Immature natural killer cell (primary cell): ENCODE measurements at regions not wholly inside any gene's neighbourhood (a gene's known extent, or its start where the extent isn't known, plus 50 kb on each side); places are given as distances from the start of the nearest gene placed in this dataset.
"Not testable (repeated sequence)": the region's sequence is repeated elsewhere in the genome, so short reads cannot be mapped to it uniquely, and the experiment has no call there.

Experiments used
- DNase-seq, 3 donors: peaks; one replicate each; pipeline ENCODE4 v3.0.0; 2022; ENCODE audit warnings: mixed read lengths in 1 of 3
- H3K27ac Mint-ChIP-seq, 6 donors: one replicate each; pipeline ENCODE4 v1.8.0; 2020; ENCODE audit warnings: mixed read lengths in 6 of 6, mild to moderate bottlenecking in 5 of 6, inconsistent platforms in 4 of 6, moderate library complexity in 3 of 6
- H3K27me3 Mint-ChIP-seq, 3 donors: one replicate each; pipeline ENCODE4 v1.8.0; 2020 to 2021; ENCODE audit warnings: low read depth in 3 of 3, mild to moderate bottlenecking in 3 of 3, mixed read lengths in 3 of 3, moderate library complexity in 3 of 3, inconsistent platforms in 1 of 3
- H3K36me3 Mint-ChIP-seq, 3 donors: one replicate each; pipeline ENCODE4 v1.8.0; 2020; ENCODE audit warnings: mixed read lengths in 3 of 3, inconsistent platforms in 2 of 3, mild to moderate bottlenecking in 2 of 3
- H3K4me1 Mint-ChIP-seq, 2 donors: one replicate each; pipeline ENCODE4 v1.8.0; 2020; ENCODE audit warnings: inconsistent platforms in 2 of 2, mild to moderate bottlenecking in 2 of 2, mixed read lengths in 2 of 2, moderate library complexity in 1 of 2
- H3K4me3 Mint-ChIP-seq, 5 donors: one replicate each; pipeline ENCODE4 v1.8.0; 2020; ENCODE audit warnings: mild to moderate bottlenecking in 5 of 5, mixed read lengths in 5 of 5, inconsistent platforms in 3 of 5, moderate library complexity in 3 of 5
- H3K9me3 Mint-ChIP-seq, 6 donors: one replicate each; pipeline ENCODE4 v1.8.0; 2020; ENCODE audit warnings: mild to moderate bottlenecking in 6 of 6, mixed read lengths in 6 of 6, inconsistent platforms in 4 of 6, moderate library complexity in 3 of 6

DNA sequence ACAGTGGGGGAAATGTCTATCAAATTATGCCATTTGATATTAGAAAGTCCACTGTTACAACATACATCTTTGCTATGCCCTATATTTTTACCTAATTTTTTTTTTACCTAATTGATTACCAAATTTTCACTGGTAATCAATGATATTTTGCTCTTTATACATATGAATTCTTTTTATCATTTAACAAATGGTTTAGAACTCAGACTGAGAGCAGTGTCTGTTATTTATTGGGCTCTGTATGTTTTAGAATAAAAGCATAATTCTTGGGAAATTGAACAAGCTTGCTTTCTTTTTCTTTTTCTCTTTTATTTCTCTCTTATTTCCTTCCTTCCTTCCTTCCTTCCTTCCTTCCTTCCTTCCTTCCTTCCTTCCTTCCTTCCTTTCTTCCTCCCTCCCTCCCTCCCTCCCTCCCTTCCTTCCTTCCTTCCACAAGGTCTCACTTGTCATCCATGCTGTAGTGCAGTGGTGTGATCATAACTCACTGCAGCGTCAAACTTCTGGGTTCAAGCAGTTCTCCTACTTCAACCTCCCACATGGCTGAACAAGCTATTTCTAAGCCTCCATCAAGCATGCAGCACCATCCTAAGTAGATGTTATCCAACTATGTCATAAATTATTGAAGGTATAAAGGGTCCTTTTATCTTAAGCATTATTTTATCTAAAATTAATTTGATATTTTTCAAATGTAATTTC is 911.7 kb upstream of the CITED2 start:
- Mint-ChIP-seq H3K4me3 (no peak overlapping the region), H3K36me3 (no peaks in the 10 kb centered on the region), H3K9me3 (peaks cover 0 to 8% (median 4%) of the 10 kb centered on the region in 6 donors), H3K27me3 (no peaks in the 10 kb centered on the region), H3K27ac (no peak overlapping the region), H3K4me1 (no peaks in the 10 kb centered on the region)
- DNase-seq, result no peak

DNA sequence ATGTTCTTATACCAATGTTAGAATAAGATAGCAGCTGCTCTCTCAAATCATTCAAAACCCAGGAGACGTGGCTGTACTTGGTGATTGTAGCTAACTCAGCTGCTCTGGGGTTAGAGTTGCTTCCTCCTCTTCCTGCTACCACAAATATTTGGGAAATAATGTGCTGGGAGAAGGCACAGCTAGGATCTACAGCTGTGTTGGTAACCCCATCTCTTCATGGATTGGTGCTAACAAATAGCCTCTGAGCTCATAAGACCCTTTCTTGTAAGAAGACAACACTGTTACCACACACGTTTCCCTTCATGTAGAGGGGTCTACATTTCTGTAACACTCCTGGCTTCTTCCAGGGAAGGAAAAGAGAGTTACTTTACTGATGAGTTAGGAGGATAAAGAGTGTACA is 911.0 kb upstream of the CITED2 start:
- no peak overlapping the region for H3K27ac Mint-ChIP-seq
- H3K36me3 Mint-ChIP-seq, result no peaks in the 10 kb centered on the region
- H3K27me3 Mint-ChIP-seq, result no peaks in the 10 kb centered on the region
- DNase-seq, result no peak
- H3K4me1 Mint-ChIP-seq, result no peaks in the 10 kb centered on the region
- H3K4me3 Mint-ChIP-seq, result no peak overlapping the region
- H3K9me3 Mint-ChIP-seq, result peaks cover 0 to 6% (median 3%) of the 10 kb centered on the region in 6 donors

DNA sequence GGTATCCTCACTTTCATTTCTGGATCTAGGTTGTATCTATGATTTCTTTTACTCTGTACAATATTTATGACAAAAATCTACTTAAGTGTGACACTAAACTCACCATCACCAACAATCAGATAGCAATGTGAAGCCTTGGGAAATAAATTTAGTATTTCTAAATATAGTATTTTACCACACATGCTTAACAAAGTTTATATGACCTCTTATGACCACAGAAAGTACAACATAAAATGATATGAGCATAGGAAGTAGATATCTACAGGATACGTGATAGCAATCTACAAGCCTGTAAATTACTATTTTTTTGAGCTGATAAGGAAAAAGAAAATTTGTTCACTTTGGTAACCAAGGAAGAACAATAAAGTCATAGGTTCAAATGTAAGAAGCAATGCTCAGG is 910.4 kb upstream of the CITED2 start:
- DNase-seq, result no peak
- Mint-ChIP-seq H3K4me1 (no peaks in the 10 kb centered on the region), H3K27ac (no peak overlapping the region), H3K27me3 (no peaks in the 10 kb centered on the region), H3K36me3 (no peaks in the 10 kb centered on the region), H3K4me3 (no peak overlapping the region), H3K9me3 (peaks cover 0 to 6% (median 3%) of the 10 kb centered on the region in 6 donors)

DNA sequence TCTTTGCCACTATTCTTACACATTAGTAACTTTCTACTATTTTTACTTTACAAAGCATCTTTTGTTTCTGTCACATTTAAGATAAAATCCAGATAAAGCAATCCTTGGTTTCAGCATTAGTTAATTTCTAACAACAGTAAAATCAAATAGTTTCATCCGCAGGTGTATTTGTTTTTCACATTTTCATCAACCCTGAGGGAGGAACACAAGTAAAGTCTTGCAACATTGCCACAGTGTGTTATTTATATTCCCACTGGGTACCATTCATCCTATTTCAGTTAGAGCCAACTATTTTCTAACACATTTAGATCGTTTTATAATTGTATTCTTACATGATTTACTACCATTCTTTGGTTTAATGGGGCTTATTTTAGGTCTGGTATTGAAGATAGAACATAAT is 908.7 kb upstream of the CITED2 start:
- no peak overlapping the region for H3K4me3 Mint-ChIP-seq
- peaks cover 0 to 5% (median under 1%) of the 10 kb centered on the region in 6 donors for H3K9me3 Mint-ChIP-seq
- DNase-seq, result no peak
- H3K4me1 Mint-ChIP-seq, result no peaks in the 10 kb centered on the region
- no peak overlapping the region for H3K27ac Mint-ChIP-seq
- no peaks in the 10 kb centered on the region for H3K27me3 Mint-ChIP-seq
- no peaks in the 10 kb centered on the region for H3K36me3 Mint-ChIP-seq

DNA sequence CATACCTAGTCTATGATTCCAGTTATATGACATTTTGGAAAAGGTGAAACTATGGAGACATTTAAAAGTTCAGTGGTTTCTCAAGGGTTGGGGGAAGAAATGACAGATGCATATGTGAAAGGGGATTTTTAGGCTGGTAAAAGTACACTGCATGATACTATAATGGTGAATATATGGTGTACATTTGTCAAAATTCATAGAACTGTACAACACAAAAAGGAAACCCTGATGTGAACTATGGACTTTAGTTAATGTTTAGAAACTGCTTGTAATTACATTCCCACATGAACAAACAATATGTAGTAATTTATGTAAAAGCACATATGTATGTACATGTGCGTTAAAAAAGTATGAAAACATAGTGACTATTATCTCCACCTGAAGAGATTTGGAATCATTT is 907.3 kb upstream of the CITED2 start:
- Mint-ChIP-seq H3K9me3 (peaks cover 0 to 2% (median 0%) of the 10 kb centered on the region in 6 donors), H3K4me1 (no peaks in the 10 kb centered on the region), H3K27ac (no peak overlapping the region), H3K27me3 (no peaks in the 10 kb centered on the region), H3K36me3 (no peaks in the 10 kb centered on the region), H3K4me3 (no peak overlapping the region)
- no peak for DNase-seq

DNA sequence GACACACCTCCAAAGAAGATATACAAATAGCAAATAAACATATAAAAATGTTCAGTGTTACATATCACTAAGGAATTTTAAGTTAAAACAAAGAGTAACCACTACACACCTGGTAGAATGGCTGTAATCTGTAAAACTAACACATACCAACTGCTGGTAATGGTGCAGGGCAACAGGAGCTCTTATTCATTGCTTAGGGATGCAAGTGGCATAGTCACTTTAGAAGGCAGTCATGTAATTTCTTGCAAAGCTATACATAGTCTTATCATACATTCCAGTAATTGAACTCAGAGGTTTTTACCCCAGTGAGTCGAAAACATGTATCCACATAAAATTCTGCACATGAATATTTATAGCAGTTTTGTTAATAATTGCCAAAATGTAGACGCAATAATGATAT is 906.8 kb upstream of the CITED2 start:
- no peaks in the 10 kb centered on the region for H3K9me3 Mint-ChIP-seq

DNA sequence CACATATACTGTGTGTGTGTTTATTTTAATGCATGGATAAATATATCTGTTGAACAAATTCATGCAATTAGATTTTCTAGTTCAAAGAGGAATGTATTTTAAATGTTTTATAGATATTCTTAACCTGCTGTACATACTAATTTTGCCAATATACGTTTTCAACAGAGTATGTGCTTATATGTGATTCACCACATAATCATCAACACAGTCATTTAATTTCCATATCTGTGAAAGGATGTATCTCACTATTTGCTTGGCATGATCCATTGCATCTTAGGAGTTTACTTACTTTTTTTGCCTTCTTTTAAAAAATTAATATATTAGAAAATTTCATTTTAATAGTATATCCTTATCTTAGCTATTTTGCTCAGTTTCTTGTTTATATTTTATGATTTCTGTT is 902.3 kb upstream of the CITED2 start:
- H3K27me3 Mint-ChIP-seq, result peaks cover 0 to 2% (median 0%) of the 10 kb centered on the region in 3 donors
- no peaks in the 10 kb centered on the region for H3K4me1 Mint-ChIP-seq
- peaks cover 0 to 2% (median 0%) of the 10 kb centered on the region in 6 donors for H3K9me3 Mint-ChIP-seq
- no peak for DNase-seq
- no peak overlapping the region for H3K27ac Mint-ChIP-seq
- H3K36me3 Mint-ChIP-seq, result no peaks in the 10 kb centered on the region
- no peak overlapping the region for H3K4me3 Mint-ChIP-seq

More for the DNA sequence above, 906.8 kb upstream of the CITED2 start:
- no peak for DNase-seq
- Mint-ChIP-seq H3K27ac (no peak overlapping the region), H3K27me3 (no peaks in the 10 kb centered on the region), H3K4me1 (no peaks in the 10 kb centered on the region), H3K36me3 (no peaks in the 10 kb centered on the region), H3K4me3 (no peak overlapping the region)

DNA sequence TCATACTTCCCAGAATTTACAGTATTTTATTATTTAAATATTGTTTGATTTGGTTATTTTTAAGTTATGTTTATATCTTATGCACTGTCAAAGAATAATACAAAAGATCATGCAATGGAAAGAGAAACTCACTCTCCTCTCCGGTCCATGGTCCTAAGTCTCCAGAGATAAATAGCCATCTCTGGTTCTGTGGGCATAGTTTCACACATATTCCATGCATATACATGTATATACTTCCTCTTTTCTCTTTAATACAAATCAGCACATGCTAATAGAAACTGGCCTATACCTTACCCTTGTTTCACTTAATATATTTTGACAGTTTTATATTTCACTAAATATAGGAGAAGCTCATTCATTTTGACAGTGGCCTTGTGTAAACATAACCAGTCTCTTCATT is 901.7 kb upstream of the CITED2 start:
- Mint-ChIP-seq H3K27ac (no peak overlapping the region), H3K36me3 (no peaks in the 10 kb centered on the region)

DNA sequence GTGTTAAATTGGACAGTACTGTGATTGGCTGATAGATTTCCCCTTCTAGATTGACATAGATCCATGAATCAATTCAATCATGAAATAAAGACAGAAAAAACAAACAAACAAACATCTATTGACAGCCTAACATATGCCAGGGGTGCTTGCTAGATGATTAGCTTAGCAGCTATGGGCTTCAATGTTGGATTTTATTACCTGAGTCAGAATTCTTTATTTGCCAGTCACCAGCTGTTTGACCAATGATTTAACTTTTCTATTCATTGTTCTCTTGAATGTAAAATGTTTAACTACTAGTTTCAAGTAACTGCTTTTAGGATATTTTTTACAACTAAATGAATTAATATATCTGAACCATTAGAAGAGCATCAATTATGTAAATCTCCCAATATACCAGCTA is 901.3 kb upstream of the CITED2 start:
- Mint-ChIP-seq H3K4me1 (no peaks in the 10 kb centered on the region), H3K36me3 (no peaks in the 10 kb centered on the region), H3K4me3 (no peak overlapping the region), H3K9me3 (peaks cover 0 to 2% (median 0%) of the 10 kb centered on the region in 6 donors), H3K27me3 (peaks cover 0 to 2% (median 0%) of the 10 kb centered on the region in 3 donors), H3K27ac (no peak overlapping the region)
- no peak for DNase-seq

More for the DNA sequence above, 901.7 kb upstream of the CITED2 start:
- peaks cover 0 to 2% (median 0%) of the 10 kb centered on the region in 3 donors for H3K27me3 Mint-ChIP-seq
- peaks cover 0 to 2% (median 0%) of the 10 kb centered on the region in 6 donors for H3K9me3 Mint-ChIP-seq
- no peak for DNase-seq
- no peaks in the 10 kb centered on the region for H3K4me1 Mint-ChIP-seq
- H3K4me3 Mint-ChIP-seq, result no peak overlapping the region

DNA sequence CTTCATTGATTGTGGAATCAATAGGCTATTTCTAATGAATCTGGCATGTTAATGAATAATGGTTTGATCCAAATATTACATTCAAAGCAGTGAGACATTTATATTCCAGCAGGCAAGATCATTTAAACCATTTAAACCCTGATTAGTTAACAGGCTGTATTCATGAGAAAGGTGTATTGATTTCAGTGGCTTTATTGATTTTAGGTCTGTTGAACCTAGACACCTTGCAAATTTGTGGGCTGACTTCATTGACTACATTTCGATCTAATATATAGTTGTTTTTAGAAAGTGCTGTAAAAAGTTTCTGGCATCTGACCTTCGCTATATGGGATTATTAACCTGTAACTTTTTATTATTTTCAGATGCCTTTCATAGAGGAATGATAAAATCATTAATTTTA is 900.1 kb upstream of the CITED2 start:
- Mint-ChIP-seq H3K27ac (no peak overlapping the region), H3K27me3 (peaks cover 0 to 3% (median 2%) of the 10 kb centered on the region in 3 donors), H3K4me3 (no peak overlapping the region), H3K4me1 (no peaks in the 10 kb centered on the region), H3K9me3 (peaks cover 0 to 2% (median 0%) of the 10 kb centered on the region in 6 donors), H3K36me3 (no peaks in the 10 kb centered on the region)
- DNase-seq, result no peak

DNA sequence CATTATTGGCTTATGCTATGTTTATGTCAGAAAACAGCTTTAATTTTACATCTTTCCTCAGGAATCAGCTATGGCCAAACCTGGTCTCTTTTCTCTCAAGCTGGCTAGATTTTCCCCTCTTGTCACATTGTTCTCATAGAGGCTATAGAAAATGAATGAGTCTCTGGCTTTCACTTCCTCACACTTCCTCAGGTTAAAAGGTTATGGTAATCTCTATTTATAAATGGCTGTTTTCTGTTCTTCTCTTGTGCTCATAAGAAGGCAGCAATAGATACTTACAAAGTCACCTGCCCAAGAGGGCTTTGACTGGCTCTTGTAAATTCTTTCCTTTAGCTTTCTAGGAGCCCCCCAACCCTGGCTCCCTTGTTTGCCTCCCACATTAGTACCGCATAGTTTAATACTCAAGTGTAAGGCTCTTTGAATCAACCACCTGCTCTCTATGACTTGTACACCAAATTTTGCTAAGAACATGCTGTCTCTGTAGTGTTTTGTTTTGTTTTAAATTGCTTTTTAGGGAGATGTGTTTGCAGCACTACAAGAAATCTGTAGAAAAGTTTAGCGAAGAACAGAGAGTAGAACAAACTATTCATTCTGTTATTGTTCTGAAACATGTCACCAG is 897.4 kb upstream of the CITED2 start:
- no peak for DNase-seq
- Mint-ChIP-seq H3K27ac (no peak overlapping the region), H3K4me3 (no peak overlapping the region), H3K9me3 (peaks cover 0 to 4% (median 0%) of the 10 kb centered on the region in 6 donors), H3K27me3 (peaks cover 0 to 6% (median 2%) of the 10 kb centered on the region in 3 donors), H3K36me3 (no peaks in the 10 kb centered on the region), H3K4me1 (no peaks in the 10 kb centered on the region)

DNA sequence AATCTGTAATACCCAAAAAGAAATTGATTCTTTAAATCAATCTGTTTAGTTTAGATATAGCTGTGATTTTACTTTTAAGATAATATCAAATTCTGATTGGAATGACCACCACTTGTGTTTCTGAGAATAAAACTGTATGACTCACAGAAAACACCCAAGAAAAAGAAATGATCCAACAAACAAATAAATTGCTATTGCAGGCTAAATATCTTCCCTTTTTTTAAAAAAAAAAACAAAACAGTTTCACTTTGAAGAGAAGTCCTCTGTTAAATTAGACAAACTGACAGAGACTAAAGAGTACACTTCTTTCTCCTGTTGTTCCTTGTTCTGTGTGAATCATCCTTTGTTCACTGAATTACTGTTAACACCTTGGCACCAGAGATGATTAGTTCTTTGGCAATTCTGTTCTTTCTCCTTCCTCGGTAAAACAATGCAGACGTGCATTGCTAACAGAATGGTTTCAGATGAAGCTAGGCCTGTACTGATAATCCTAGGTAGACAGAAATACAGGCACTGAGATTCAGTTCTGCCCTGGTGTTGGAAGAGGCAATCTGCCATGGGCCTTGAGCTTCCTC is 895.2 kb upstream of the CITED2 start:
- Mint-ChIP-seq H3K27me3 (peaks cover 0 to 6% (median 2%) of the 10 kb centered on the region in 3 donors), H3K9me3 (peaks cover 0 to 4% (median 0%) of the 10 kb centered on the region in 6 donors), H3K4me3 (no peak overlapping the region), H3K4me1 (no peaks in the 10 kb centered on the region), H3K27ac (no peak overlapping the region), H3K36me3 (no peaks in the 10 kb centered on the region)
- no peak for DNase-seq

DNA sequence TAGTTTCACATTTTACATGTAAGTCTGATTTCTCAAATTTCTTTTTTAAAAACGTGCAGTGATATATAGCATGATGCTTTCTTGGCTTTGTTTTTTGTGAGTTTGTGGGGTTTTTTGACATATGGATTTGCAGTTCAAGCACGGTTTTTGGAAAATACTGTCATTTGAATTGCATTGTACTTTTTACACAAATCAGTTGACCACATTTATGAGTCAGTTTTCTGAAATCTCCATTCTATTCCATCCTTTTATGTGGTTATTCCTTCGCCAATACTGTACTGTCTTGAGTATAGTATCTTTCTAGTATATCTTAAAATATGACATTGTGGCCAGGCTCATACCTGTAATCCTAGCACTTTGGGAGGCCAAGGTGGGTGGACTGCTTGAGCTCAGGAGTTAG is 890.0 kb upstream of the CITED2 start:
- H3K4me1 Mint-ChIP-seq, result no peaks in the 10 kb centered on the region
- DNase-seq, result no peak
- H3K27ac Mint-ChIP-seq, result no peak overlapping the region
- no peaks in the 10 kb centered on the region for H3K36me3 Mint-ChIP-seq
- peaks cover 0 to 9% (median 0%) of the 10 kb centered on the region in 6 donors for H3K9me3 Mint-ChIP-seq
- H3K27me3 Mint-ChIP-seq, result peaks cover 0 to 3% (median 2%) of the 10 kb centered on the region in 3 donors
- no peak overlapping the region for H3K4me3 Mint-ChIP-seq

DNA sequence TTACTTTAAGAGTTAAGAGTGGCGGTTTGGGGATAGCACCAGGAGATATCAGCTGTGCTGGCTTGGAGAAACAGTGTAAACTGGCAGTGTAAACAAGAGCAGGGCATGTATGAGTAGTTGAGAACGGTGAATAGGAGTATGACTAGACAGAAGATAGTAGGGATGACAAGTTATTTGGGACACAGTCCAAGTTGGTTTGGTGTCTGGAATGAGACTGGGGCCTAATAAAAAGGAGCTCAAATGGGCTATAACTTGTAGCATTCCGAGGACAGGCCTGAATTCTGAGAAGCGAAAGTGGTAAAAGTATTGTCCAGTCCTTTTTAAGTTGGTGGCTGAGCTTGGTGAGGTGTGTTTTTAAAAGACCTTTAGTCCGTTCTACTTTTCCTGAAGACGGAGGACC is 883.9 kb upstream of the CITED2 start:
- peaks cover 0 to 11% (median 0%) of the 10 kb centered on the region in 6 donors for H3K9me3 Mint-ChIP-seq
- not testable (repeated sequence) for H3K27ac Mint-ChIP-seq, H3K36me3 Mint-ChIP-seq, H3K4me3 Mint-ChIP-seq, H3K27me3 Mint-ChIP-seq, H3K4me1 Mint-ChIP-seq, DNase-seq
